H1 (cell line): ENCODE measurements at regions not wholly inside any gene's neighbourhood (a gene's known extent, or its start where the extent isn't known, plus 50 kb on each side); places are given as distances from the start of the nearest gene placed in this dataset.

ENCODE experiments used
- CTCF ChIA-PET: fragments of 300-600 bp; sonication (Branson Sonifier 250); formaldehyde crosslinking; loops from one replicate; lab custom pipeline; 2021; ENCODE audit not compliant: partially characterized antibody; lab: Charles Lee
- POLR2A ChIA-PET: fragments of 300-600 bp; sonication (Branson Sonifier 250); formaldehyde crosslinking; loops from one replicate; lab custom pipeline; 2021; ENCODE audit warnings: inconsistent platforms; ENCODE audit not compliant: partially characterized antibody; lab: Charles Lee
- DNase-seq, 2 experiments: peaks; one replicate each; pipeline versions ENCODE4 v3.0.0 to v3.0.0-alpha.2; 2010 to 2022; ENCODE audit warnings: low spot score in 2 of 2, low read depth in 1 of 2, mixed read lengths in 1 of 2
- FAIRE-seq: peaks from 2 replicates; lab custom pipeline; 2011; peaks lifted over from hg19 to GRCh38; lab: Jason Lieb, UNC
- H2AFZ ChIP-seq: 2 replicates; pipeline ENCODE4 v1.8.1; 2012; ENCODE audit warnings: low read length, inconsistent platforms
- H2AK5ac ChIP-seq: 2 replicates; pipeline ENCODE4 v1.6.1; 2013; ENCODE audit warnings: low read depth, low read length
- H2BK120ac ChIP-seq: replicated peaks from 2 replicates; pipeline ENCODE3; 2013; ENCODE audit warnings: low read depth, low read length, inconsistent platforms
- H2BK12ac ChIP-seq: 2 replicates; pipeline ENCODE4 v1.6.1; 2013; ENCODE audit warnings: low read depth, low read length
- H2BK15ac ChIP-seq: 2 replicates; pipeline ENCODE4 v1.6.1; 2013; ENCODE audit warnings: low read length
- H2BK20ac ChIP-seq: 2 replicates; pipeline ENCODE4 v1.6.1; 2013; ENCODE audit warnings: low read length
- H2BK5ac ChIP-seq: 2 replicates; pipeline ENCODE4 v1.6.1; 2013; ENCODE audit warnings: low read depth, low read length
- H3K14ac ChIP-seq: 2 replicates; pipeline ENCODE4 v1.6.1; 2013; ENCODE audit warnings: inconsistent platforms; ENCODE audit not compliant: insufficient read length
- H3K18ac ChIP-seq: 2 replicates; pipeline ENCODE4 v1.6.1; 2013; ENCODE audit warnings: low read length; ENCODE audit errors: extremely low read depth
- H3K23ac ChIP-seq: 2 replicates; pipeline ENCODE4 v1.6.1; 2013; ENCODE audit warnings: inconsistent platforms; ENCODE audit not compliant: insufficient read length
- H3K23me2 ChIP-seq: 2 replicates; pipeline ENCODE4 v1.6.1; 2013; ENCODE audit warnings: low read depth, low read length
- H3K27ac ChIP-seq: 2 replicates; pipeline ENCODE4 v1.6.1; 2011; ENCODE audit warnings: low read depth, low read length, inconsistent platforms
- H3K27me3 ChIP-seq, 4 experiments: replicated peaks in 1 of 4; 1 replicate in 1 of 4; 2 replicates in 3 of 4; pipeline versions ENCODE4 v1.6.1 to v1.8.1; 2011 to 2013; ENCODE audit warnings: low read length in 3 of 4, mild to moderate bottlenecking in 3 of 4, inconsistent platforms in 2 of 4, mixed read lengths in 2 of 4, moderate library complexity in 1 of 4; ENCODE audit not compliant: control insufficient read depth in 3 of 4, insufficient read depth in 3 of 4; ENCODE audit errors: extremely low read depth in 1 of 4
- H3K36me3 ChIP-seq, 4 experiments: 2 replicates each; pipeline versions ENCODE4 v1.6.1 to v1.8.1; 2011 to 2013; ENCODE audit warnings: mild to moderate bottlenecking in 4 of 4, low read length in 3 of 4, moderate library complexity in 2 of 4, control low read depth in 1 of 4, inconsistent platforms in 1 of 4; ENCODE audit not compliant: insufficient read depth in 4 of 4, control insufficient read depth in 2 of 4
- H3K4ac ChIP-seq: replicated peaks from 2 replicates; pipeline ENCODE3; 2013; ENCODE audit warnings: low read length, low read depth, mixed read lengths, inconsistent platforms; ENCODE audit not compliant: insufficient read length
- H3K4me1 ChIP-seq, 4 experiments: replicated peaks in 1 of 4; 1 replicate in 1 of 4; 2 replicates in 3 of 4; pipeline versions ENCODE4 v1.6.1 to v1.8.1; 2011 to 2013; ENCODE audit warnings: low read length in 3 of 4, inconsistent platforms in 2 of 4, mixed read lengths in 1 of 4; ENCODE audit not compliant: insufficient read depth in 4 of 4, control insufficient read depth in 3 of 4
- H3K4me2 ChIP-seq, 2 experiments: 2 replicates each; pipeline versions ENCODE4 v1.6.1 to v1.8.1; 2011 to 2013; ENCODE audit warnings: low read depth in 2 of 2, low read length in 2 of 2, control low read depth in 1 of 2, inconsistent platforms in 1 of 2, mild to moderate bottlenecking in 1 of 2; ENCODE audit not compliant: insufficient read depth in 1 of 2
- H3K4me3 ChIP-seq, 4 experiments: fragments of 200-600, 300-600 bp in 1 of 4; sonication (generic), shearing (Covaris generic), sonication (Bioruptor Twin) in 1 of 4; 2 replicates each; pipeline versions ENCODE4 v1.5.1 to v1.8.1; 2011 to 2016; ENCODE audit warnings: low read length in 4 of 4, low read depth in 3 of 4, control low read depth in 2 of 4, inconsistent platforms in 2 of 4, mild to moderate bottlenecking in 2 of 4, mixed read lengths in 1 of 4, moderate library complexity in 1 of 4; ENCODE audit not compliant: insufficient read depth in 2 of 4; ENCODE audit errors: extremely low read depth in 1 of 4
- H3K56ac ChIP-seq: replicated peaks from 2 replicates; pipeline ENCODE3; 2013; ENCODE audit warnings: low read depth, mild to moderate bottlenecking, mixed read lengths, low read length, inconsistent platforms; ENCODE audit not compliant: insufficient read length
- H3K79me1 ChIP-seq: 2 replicates; pipeline ENCODE4 v1.6.1; 2013; ENCODE audit warnings: low read depth, low read length, control low read depth
- H3K79me2 ChIP-seq, 2 experiments: 2 replicates each; pipeline versions ENCODE4 v1.6.1 to v1.8.1; 2012 to 2013; ENCODE audit warnings: low read length in 2 of 2, mild to moderate bottlenecking in 2 of 2, inconsistent platforms in 1 of 2; ENCODE audit not compliant: insufficient read depth in 2 of 2, control insufficient read depth in 1 of 2
- H3K9ac ChIP-seq, 4 experiments: replicated peaks in 1 of 4; 1 replicate in 1 of 4; 2 replicates in 3 of 4; pipeline versions ENCODE4 v1.6.1 to v1.8.1; 2011 to 2013; ENCODE audit warnings: low read depth in 3 of 4, low read length in 3 of 4, control low read depth in 2 of 4, mild to moderate bottlenecking in 2 of 4, moderate library complexity in 2 of 4, inconsistent platforms in 1 of 4; ENCODE audit errors: extremely low read depth in 1 of 4
- H3K9me3 ChIP-seq, 2 experiments: 2 replicates each; pipeline versions ENCODE4 v1.6.1 to v1.8.1; 2012 to 2013; ENCODE audit warnings: mild to moderate bottlenecking in 2 of 2, moderate library complexity in 2 of 2, control low read depth in 1 of 2, inconsistent platforms in 1 of 2, low read depth in 1 of 2, low read length in 1 of 2, mixed read lengths in 1 of 2; ENCODE audit not compliant: insufficient read depth in 2 of 2
- H4K20me1 ChIP-seq, 2 experiments: replicated peaks in 1 of 2; 2 replicates each; pipeline versions ENCODE3 to v1.8.1; 2011 to 2013; ENCODE audit warnings: inconsistent platforms in 2 of 2, low read length in 2 of 2, mild to moderate bottlenecking in 1 of 2; ENCODE audit not compliant: insufficient read depth in 2 of 2, control insufficient read depth in 1 of 2
- H4K5ac ChIP-seq: 2 replicates; pipeline ENCODE4 v1.6.1; 2013; ENCODE audit warnings: low read length, low read depth, mixed read lengths, inconsistent platforms; ENCODE audit not compliant: insufficient read length
- H4K8ac ChIP-seq: 2 replicates; pipeline ENCODE4 v1.8.0; 2013; ENCODE audit warnings: mild to moderate bottlenecking, moderate library complexity, low read length, inconsistent platforms; ENCODE audit not compliant: insufficient read depth; ENCODE audit errors: extremely low read depth
- H4K91ac ChIP-seq: replicated peaks from 2 replicates; pipeline ENCODE3; 2013; ENCODE audit warnings: low read length, mixed read lengths, inconsistent platforms; ENCODE audit not compliant: insufficient read length
- CTCF ChIP-seq, 3 experiments: IDR thresholded peaks; 1 replicate in 2 of 3; 2 replicates in 1 of 3; pipeline versions ENCODE4 v1.5.1 to v1.6.1; 2011; ENCODE audit warnings: low read length in 3 of 3, mild to moderate bottlenecking in 3 of 3, inconsistent platforms in 2 of 3, low read depth in 1 of 3, moderate library complexity in 1 of 3; ENCODE audit not compliant: insufficient read depth in 1 of 3; ENCODE audit errors: control extremely low read depth in 1 of 3
- RAD21 ChIP-seq, 2 experiments: IDR thresholded peaks in 1 of 2; conservative IDR thresholded peaks in 1 of 2; 2 replicates each; pipeline ENCODE4 v1.6.1; 2011; ENCODE audit warnings: low read depth in 2 of 2, low read length in 2 of 2, improper control_type of control experiment in 1 of 2, inconsistent platforms in 1 of 2, mild to moderate bottlenecking in 1 of 2, moderate library complexity in 1 of 2
- RNF2 ChIP-seq: fragments of 200-900, 300-1000 bp; sonication (generic); IDR thresholded peaks from 2 replicates; pipeline ENCODE4 v1.7.1; 2016; ENCODE audit warnings: borderline replicate concordance, low read depth, mild to moderate bottlenecking, antibody characterized with exemption, low read length; ENCODE audit not compliant: poor library complexity, severe bottlenecking; ENCODE audit errors: missing control alignments
- TCF12 ChIP-seq: IDR thresholded peaks from 2 replicates; pipeline ENCODE4 v1.6.1; 2011; ENCODE audit warnings: low read depth, mild to moderate bottlenecking, low read length
- WGBS, 2 experiments: shearing (Covaris generic) in 1 of 2; methylation state at CpG; one replicate each; pipeline versions ENCODE4 v1.1.6 to v1.1.7; 2013 to 2015; ENCODE audit warnings: low lambda C conversion rate in 2 of 2, mixed read lengths in 2 of 2, inconsistent platforms in 1 of 2, low coverage in 1 of 2, missing lambda C conversion rate in 1 of 2; ENCODE audit not compliant: insufficient replicate concordance in 2 of 2, insufficient coverage in 1 of 2, insufficient read length in 1 of 2; ENCODE audit errors: extremely low coverage in 1 of 2, missing lambda C conversion rate in 1 of 2; 5-methylcytosine and 5-hydroxymethylcytosine counted together

GRCh38 chr3:102169915-102170479 lies 264.8 kb upstream of the ZPLD1 start:
- no peaks in the 10 kb centered on the region for H3K27me3 ChIP-seq
- no peak overlapping the region for H3K9ac ChIP-seq
- no peaks in the 10 kb centered on the region for H3K9me3 ChIP-seq
- no peaks in the 10 kb centered on the region for H4K20me1 ChIP-seq
- H4K5ac ChIP-seq, result no peak overlapping the region
- no peak overlapping the region for H3K14ac ChIP-seq
- FAIRE-seq, result no peak
- H3K4ac ChIP-seq, result no peak overlapping the region
- H3K36me3 ChIP-seq, result no peaks in the 10 kb centered on the region
- H2BK5ac ChIP-seq, result no peak overlapping the region
- no peaks in the 10 kb centered on the region for H3K4me1 ChIP-seq
- no peak for DNase-seq
- H3K4me2 ChIP-seq, result no peak overlapping the region
- ChIA-PET POLR2A (no interaction called here), CTCF (no interaction called here)
- H2BK12ac ChIP-seq, result no peak overlapping the region
- WGBS, 2 experiments, result 100% methylated on average over 1 of the region's 1 CpG; no CpG with 5 or more reads in 1 of the 2 experiments
- H2BK20ac ChIP-seq, result no peak overlapping the region
- H3K56ac ChIP-seq, result no peak overlapping the region
- no peak overlapping the region for H3K27ac ChIP-seq
- H2AFZ ChIP-seq, result no peak overlapping the region
- no peak overlapping the region for H3K23ac ChIP-seq
- no peak overlapping the region for H2BK15ac ChIP-seq
- H2AK5ac ChIP-seq, result no peak overlapping the region
- no peak overlapping the region for H3K4me3 ChIP-seq
- no peaks in the 10 kb centered on the region for H3K79me1 ChIP-seq
- H3K79me2 ChIP-seq, result no peaks in the 10 kb centered on the region
- no peaks in the 10 kb centered on the region; the same call in 1 of the 2 replicates for H3K23me2 ChIP-seq
- H4K91ac ChIP-seq, result no peak overlapping the region
- no peak overlapping the region for H2BK120ac ChIP-seq
- H4K8ac ChIP-seq, result no peak overlapping the region
- no peak for TF ChIP-seq TCF12
- TF ChIP-seq CTCF (IDR thresholded peaks at IDR 0.05; ENCODE audit: control extremely low read depth in 1 of 3, insufficient read depth in 1 of 3, low read depth in 1 of 3, low read length in 3 of 3), result no peak
- no peak for TF ChIP-seq RAD21 (IDR thresholded peaks at IDR 0.05 in 1 of 2, conservative IDR thresholded peaks at IDR 0.05 in 1 of 2; ENCODE audit: low read depth in 2 of 2, low read length in 2 of 2)
- TF ChIP-seq RNF2, result no peak
- TF ChIP-seq, all 59 proteins: peak for 0
- H3K18ac ChIP-seq, result no peak overlapping the region
